ENCODE measurements at regions not wholly inside any gene's neighbourhood (a gene's known extent, or its start where the extent isn't known, plus 50 kb on each side); places are given as distances from the start of the nearest gene placed in this dataset.

DNA sequence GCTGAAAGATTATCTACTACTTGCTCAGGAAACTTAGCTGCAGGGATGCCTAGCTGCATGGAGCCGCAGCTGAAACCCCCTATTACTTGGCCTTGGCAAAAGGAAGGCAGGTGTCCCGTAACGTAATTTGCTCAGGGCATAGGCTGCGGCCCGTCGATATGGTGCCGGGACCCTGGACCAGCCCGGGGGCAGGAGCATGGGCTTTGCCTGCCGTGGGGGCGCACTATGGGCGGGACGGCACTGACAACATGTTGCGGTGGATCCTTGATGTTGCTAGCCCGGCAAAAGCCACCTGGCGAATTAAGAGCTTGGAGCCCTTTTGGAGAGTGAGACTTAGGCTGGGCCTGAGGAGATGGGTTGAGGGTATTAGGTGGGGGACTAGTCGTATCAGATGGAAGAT is 1551.2 kb downstream of the AACS start:
- DNase-seq (ENCODE audit: low read depth in 2 of 2, low spot score in 1 of 2), result no peak

DNA sequence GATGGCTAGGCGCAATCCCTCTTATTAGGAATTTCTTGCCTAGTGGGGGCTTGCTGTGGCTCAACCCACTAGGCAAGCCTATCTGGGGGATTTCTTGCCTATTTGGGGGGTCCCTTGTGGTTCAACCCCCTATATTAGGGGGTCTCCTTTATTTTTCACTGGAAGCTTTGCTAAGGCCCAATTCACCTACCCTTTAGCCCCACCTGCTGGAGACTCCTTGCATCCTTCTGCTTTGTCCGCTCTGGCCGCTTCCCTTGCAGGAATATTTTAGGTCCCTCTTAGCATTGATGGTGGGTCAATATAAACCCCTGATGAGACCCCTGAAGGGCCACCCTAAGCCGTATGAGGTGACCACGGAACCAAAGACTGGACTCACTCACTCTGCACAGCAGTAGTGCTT is 1552.1 kb downstream of the AACS start:
- no peak for DNase-seq (ENCODE audit: low read depth in 2 of 2, low spot score in 1 of 2)

GRCh38 chr12:126627596-126627995 is 1562.4 kb downstream of the AACS start:
- DNase-seq (ENCODE audit: low read depth in 2 of 2, low spot score in 1 of 2), result no peak

- no peak for DNase-seq (ENCODE audit: low read depth in 2 of 2, low spot score in 1 of 2)
Measured at GRCh38 chr12:126636821-126637220, 1571.6 kb downstream of the AACS start.

DNA sequence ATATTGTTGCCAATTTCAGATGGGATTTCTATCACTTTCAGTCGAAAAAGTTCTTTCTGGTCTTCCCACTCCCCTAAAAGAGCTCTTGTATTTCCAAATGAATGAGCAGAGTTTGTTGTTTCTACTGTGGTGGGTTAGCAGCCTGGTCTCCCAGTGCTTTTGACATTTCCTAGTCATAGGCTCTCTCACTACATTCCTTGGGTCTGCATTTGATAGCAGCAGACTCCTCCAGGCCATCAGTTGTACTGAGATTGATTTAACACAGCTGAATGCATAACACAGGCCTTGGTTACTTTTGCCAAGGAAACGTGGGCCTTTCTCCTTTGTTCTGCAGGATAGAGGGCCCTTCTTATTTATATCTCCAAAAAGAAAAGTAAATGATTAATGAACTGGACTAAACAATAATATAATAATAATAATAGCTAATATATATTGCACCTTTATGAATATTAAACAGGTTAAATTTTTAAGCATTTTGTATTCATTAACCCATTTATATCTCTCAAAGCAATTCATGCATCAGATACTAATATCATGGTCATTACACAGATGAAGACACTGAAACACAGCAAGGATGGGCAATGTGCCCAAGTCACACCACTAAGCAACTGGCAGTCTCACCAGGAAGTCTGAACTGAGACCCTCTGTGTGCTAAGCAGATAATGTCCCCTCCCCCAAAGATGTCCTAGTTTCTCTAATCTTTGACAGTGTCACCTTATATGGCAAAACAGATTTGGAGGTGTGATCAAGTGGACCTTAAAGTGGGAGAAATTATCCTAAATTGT is 1579.2 kb downstream of the AACS start:
- no peak for DNase-seq (ENCODE audit: low read depth in 2 of 2, low spot score in 1 of 2)

DNA sequence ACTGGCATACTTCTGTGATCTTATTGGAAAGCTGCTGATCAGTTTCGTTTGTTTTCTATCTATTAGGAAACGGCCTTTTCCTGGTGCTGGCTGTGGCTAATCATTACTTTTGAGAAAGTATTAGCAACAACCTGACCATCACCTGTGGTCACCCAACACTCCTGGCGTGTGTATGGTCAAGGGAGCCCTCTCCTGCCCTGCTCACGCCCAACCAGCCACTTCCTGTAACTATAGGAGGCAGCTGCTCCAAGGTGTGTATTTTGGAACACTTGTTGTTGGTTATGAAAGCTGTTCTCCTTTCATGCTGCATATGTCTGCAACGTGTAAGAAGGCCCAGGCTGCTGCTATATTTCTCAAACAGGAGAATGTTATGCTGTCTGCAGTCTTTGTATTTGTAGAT is 1582.8 kb downstream of the AACS start:
- DNase-seq (ENCODE audit: low read depth in 2 of 2, low spot score in 1 of 2), result no peak

- DNase-seq (ENCODE audit: low read depth in 2 of 2, low spot score in 1 of 2), result no peak
Measured at GRCh38 chr12:126651133-126651532, 1585.9 kb downstream of the AACS start.

DNA sequence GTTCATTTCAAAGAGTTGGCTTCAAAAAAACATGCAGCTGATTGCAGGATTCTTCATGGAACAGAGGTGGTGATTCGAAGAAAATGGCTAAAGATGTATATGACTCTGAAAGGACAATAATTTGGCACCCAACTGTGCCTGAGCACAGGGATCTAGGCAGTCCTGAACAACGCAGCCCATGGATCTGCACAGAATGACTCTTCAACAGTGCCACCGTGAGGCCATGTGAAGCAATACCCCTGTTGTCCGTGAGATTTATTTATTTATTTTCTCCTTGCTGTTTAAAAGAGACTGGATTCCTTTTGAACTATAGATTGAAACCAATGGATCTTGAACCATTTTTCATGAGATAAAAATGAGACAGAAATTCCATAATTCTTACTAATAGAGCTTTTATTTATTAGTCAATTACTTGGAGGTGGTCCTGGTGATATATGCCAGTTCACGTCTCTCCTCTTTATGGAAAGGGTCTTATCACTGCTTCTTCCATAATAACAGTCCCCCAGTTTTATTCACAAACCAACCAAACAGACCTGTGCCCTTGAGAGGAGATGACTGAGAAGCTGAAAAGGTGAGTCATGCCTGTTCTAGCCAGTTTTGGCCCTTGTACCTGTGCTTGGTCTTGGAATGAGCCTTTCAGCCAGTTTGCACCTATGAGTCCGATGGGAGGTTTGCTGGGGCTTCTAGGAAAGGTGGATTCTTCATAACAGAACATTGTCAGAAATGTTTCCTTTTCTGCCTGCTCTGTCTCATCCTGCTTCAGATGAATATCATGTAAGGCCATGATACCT is 1598.3 kb downstream of the AACS start:
- no peak for DNase-seq (ENCODE audit: low read depth in 2 of 2, low spot score in 1 of 2)

DNA sequence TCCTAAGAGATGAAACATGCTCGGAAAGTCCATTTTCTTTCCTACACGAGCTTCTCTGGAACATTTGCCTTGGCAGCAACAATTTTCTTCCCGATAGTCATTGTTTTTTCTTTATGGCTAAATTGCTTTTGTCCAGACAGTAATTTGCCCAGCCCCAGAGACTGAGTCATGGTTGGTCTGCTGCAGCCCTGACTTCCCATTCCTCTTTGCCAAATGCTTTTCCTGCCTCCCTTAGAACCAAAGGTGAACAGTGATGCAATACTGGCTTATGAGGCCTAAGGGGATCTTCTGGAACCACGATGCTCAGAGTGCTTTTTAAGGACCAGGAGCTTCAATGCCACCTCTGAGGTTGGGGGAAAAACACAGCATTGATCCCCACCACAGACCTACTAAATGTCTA is 1599.6 kb upstream of the TMEM132C start:
- no peak for DNase-seq (ENCODE audit: low read depth in 2 of 2, low spot score in 1 of 2)

DNA sequence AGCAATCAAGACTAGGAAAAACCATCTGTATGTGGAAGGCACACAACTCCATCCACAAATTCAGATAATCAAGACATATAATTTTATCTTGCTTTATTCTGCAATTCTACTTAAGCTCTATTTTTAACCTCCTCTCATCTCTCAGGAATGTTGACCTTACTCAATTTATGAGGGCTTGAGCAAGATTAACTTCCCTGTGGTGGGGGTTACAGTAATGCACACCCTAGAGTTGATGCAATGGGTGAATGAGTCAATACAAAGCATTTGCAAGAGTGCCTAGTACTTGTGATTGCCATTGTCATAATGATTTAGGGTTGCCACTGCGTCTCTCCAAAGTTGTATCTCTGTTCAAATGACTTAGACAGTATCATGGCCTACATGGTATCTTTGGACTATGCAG is 1598.4 kb upstream of the TMEM132C start:
- no peak for DNase-seq (ENCODE audit: low read depth in 2 of 2, low spot score in 1 of 2)

DNA sequence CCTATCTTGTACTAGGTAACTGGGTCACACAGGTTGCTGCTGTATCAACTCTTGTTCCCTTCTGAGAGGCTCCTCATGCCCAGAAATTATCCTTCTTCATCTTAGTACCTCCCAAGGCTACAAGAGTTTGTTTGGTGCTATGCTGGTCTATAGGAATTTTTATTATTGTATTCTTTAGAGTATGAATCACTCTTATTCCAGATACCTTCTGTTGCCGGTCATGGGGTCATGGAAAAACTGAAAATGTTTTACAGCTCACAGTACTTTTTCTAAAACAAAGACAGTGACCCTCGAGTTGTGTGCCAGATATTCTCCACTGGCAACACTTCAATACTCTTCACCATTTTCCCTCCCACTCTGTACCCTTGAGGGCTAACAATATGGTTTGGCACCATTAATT is 1598.0 kb upstream of the TMEM132C start:
- DNase-seq (ENCODE audit: low read depth in 2 of 2, low spot score in 1 of 2), result no peak

GRCh38 chr12:126676434-126676833 is 1590.5 kb upstream of the TMEM132C start:
- no peak for DNase-seq (ENCODE audit: low read depth in 2 of 2, low spot score in 1 of 2)

DNA sequence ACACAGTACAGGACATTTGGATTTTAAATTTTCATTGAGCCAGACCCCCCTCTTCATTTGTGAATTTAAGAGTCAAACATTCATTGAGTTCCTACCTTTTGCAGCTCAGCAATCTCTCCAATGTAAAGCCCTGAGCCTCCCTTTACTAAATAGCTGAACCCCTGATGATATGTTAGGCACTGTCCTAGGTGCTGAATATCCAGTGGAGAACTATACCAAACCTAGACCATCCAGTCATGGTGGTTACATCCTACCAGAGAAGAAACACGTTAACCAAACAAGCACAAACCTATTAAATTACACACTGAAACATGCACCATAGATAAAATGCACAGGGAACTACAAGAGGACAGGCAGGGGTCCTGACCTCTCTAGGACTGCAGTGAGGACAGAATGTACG is 1585.3 kb upstream of the TMEM132C start:
- no peak for DNase-seq (ENCODE audit: low read depth in 2 of 2, low spot score in 1 of 2)

DNA sequence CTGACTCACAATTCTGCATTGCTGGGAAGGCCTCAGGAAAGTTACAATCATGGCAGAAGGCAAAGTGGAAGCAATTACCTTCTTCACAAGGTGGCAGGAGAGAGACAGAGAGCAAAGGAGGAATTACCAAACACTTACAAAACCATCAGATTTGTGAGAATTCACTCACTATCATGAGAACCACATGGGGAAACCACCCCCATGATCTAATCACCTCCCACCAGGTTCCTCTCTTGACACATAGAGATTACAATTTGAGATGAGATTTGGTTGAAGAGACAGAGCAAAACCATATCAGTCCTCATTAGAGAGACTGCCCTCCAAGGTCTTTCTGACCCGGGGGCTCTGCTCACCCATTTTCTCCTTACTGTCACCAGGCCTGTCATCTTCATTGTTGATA is 1582.3 kb upstream of the TMEM132C start:
- no peak for DNase-seq (ENCODE audit: low read depth in 2 of 2, low spot score in 1 of 2)

- no peak for DNase-seq (ENCODE audit: low read depth in 2 of 2, low spot score in 1 of 2)
Measured at GRCh38 chr12:126685636-126686035, 1581.3 kb upstream of the TMEM132C start.

GRCh38 chr12:126688556-126688955 is 1578.4 kb upstream of the TMEM132C start:
- DNase-seq (ENCODE audit: low read depth in 2 of 2, low spot score in 1 of 2), result no peak

DNA sequence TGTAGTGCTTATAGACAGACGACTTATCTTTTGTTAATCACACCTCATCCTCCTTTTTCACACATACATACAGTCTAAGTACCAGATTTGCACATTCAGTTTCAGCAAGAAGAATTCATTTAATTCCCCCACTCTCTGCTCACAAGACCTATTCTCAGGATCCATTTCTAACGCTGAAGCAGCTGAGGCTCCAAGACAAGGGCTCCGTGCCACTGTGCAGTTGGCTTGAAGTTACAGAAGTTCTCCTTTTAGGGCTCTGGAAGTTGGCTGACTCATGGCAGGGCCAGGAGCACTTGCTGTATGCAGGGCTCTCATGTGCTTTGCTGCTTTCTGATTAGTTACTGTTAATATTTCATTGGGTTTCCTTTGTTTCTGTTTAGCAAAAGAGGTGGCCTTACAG is 1566.9 kb upstream of the TMEM132C start:
- no peak for DNase-seq (ENCODE audit: low read depth in 2 of 2, low spot score in 1 of 2)

- no peak for DNase-seq (ENCODE audit: low read depth in 2 of 2, low spot score in 1 of 2)
Measured at GRCh38 chr12:126704609-126705008, 1562.4 kb upstream of the TMEM132C start.

- no peak for DNase-seq (ENCODE audit: low read depth in 2 of 2, low spot score in 1 of 2)
Measured at GRCh38 chr12:126706300-126706699, 1560.7 kb upstream of the TMEM132C start.

DNA sequence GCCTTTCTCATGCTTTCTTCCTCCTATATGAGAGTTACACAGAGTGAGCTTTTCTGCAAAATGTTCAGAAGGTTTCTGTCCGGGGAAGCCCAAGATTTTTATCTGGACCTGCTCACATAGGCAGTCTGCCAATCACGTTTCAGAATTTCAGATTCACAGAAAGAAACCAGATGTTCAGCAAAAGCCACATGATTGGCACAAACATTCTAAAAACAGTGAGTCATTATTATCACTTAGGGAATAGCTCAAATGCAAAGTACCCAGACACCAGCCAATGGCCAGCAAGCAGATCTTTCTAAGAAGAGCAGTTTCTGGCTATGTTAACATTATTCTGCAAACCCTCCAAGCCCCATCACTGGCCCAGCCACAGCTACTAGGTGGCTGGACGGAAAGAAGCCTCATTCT is 1558.5 kb upstream of the TMEM132C start:
- DNase-seq (ENCODE audit: low read depth in 2 of 2, low spot score in 1 of 2), result no peak

GRCh38 chr12:126718365-126718764 is 1548.6 kb upstream of the TMEM132C start:
- no peak for DNase-seq (ENCODE audit: low read depth in 2 of 2, low spot score in 1 of 2)

- no peak for DNase-seq (ENCODE audit: low read depth in 2 of 2, low spot score in 1 of 2)
Measured at GRCh38 chr12:126719912-126720705, 1546.9 kb upstream of the TMEM132C start.

All from stimulated activated CD8-positive, alpha-beta memory T cell treated with anti-CD3 and anti-CD28 coated beads, Interleukin-4, amount 100 ng/mL, for 1 hour (primary cell).